GM10248 (cell line): ENCODE measurements at regions not wholly inside any gene's neighbourhood (a gene's known extent, or its start where the extent isn't known, plus 50 kb on each side); places are given as distances from the start of the nearest gene placed in this dataset.
"Not testable (repeated sequence)": the region's sequence is repeated elsewhere in the genome, so short reads cannot be mapped to it uniquely, and the experiment has no call there.

Experiments used
- CTCF ChIA-PET: fragments of 300-600 bp; sonication (Branson Sonifier 250); formaldehyde crosslinking; extraction: SDS; loops from one replicate; lab custom pipeline; 2021; ENCODE audit warnings: antibody characterized with exemption; lab: Yijun Ruan, JAX
- POLR2A ChIA-PET: fragments of 350-650 bp; sonication (Branson Sonifier 250); formaldehyde crosslinking; extraction: SDS; loops from one replicate; lab custom pipeline; 2020; ENCODE audit warnings: antibody characterized with exemption; lab: Yijun Ruan, JAX
- DNase-seq: peaks from one replicate; pipeline ENCODE4 v3.0.0; 2012; ENCODE audit errors: extremely low spot score
- TF ChIP-seq, protein P1 (sequence below): IDR thresholded peaks from 2 replicates; pipeline ENCODE4 v1.5.1; 2012; ENCODE audit warnings: mild to moderate bottlenecking, low read depth; ENCODE audit errors: extremely low read depth, missing control alignments, control extremely low read depth

DNA sequence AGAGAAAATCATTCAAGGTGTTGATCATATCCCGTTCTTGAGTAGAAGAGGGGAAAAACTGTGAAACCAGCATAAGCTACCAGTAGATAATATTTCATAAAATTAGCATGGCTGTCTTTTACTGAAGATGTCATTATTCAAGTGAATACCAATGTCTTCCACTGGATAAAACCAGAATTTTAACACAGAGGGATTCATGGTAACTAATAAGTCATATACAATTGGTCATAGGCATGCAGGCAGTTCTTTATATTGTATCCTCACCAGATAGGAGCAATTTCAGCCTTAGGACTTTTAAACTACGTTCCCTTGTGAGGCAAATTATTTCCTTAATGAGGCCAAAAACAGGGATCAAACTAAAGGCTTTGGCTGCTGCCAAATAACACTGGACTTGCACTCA, 202.3 kb upstream of the PITRM1 start:
- ChIA-PET POLR2A (no interaction called here), CTCF (no interaction called here)
- DNase-seq, result no peak
- TF ChIP-seq, protein P1, sequence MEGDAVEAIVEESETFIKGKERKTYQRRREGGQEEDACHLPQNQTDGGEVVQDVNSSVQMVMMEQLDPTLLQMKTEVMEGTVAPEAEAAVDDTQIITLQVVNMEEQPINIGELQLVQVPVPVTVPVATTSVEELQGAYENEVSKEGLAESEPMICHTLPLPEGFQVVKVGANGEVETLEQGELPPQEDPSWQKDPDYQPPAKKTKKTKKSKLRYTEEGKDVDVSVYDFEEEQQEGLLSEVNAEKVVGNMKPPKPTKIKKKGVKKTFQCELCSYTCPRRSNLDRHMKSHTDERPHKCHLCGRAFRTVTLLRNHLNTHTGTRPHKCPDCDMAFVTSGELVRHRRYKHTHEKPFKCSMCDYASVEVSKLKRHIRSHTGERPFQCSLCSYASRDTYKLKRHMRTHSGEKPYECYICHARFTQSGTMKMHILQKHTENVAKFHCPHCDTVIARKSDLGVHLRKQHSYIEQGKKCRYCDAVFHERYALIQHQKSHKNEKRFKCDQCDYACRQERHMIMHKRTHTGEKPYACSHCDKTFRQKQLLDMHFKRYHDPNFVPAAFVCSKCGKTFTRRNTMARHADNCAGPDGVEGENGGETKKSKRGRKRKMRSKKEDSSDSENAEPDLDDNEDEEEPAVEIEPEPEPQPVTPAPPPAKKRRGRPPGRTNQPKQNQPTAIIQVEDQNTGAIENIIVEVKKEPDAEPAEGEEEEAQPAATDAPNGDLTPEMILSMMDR, result no peak

DNA sequence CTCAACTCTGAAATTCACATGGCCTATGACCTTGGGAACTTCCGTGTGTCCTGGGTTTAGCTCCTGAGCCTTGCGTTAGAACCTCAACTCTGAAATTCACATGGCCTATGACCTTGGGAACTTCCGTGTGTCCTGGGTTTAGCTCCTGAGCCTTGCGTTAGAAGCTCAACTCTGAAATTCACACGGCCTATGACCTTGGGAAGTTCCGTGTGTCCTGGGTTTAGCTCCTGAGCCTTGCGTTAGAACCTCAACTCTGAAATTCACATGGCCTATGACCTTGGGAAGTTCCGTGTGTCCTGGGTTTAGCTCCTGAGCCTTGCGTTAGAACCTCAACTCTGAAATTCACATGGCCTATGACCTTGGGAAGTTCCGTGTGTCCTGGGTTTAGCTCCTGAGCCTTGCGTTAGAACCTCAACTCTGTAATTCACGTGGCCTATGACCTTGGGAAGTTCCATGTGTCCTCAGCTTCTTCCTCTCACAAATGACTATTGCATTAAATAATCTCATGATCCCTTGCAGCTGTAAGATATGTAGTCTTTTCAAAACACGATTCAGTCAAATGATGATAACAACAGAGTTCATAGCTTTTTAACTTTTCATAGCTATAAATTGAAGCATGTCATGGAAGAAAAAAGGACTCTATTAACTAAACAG, 200.9 kb upstream of the PITRM1 start:
- DNase-seq, POLR2A ChIA-PET: not testable (repeated sequence)
- CTCF ChIA-PET, result interaction anchor here (0.7 kb wide), 1 partner anchor 10 kb away, joined by 3 read pairs; no protein-coding TSS in a partner anchor

DNA sequence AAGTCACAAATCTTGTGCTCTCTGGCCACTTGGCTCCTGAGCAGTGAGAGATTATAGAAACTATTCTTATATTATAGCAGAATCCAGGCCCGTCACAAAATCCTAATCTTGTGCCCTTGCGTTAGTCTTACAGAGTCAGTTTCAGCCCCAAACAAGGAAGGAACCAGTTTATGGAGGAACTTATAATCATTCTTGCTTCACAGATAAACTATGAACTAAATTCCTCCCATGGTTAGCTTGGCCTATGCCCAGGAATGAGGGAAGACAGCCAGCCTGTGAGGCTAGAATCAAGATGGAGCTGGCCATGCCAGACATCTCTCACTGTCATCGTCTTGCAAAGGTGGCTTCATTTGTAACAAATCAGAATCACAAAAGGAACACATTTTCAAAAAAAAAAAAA, 199.7 kb upstream of the PITRM1 start:
- CTCF ChIA-PET, result no interaction called here
- no peak for DNase-seq
- POLR2A ChIA-PET, result no interaction called here
- TF ChIP-seq, protein P1, result no peak

DNA sequence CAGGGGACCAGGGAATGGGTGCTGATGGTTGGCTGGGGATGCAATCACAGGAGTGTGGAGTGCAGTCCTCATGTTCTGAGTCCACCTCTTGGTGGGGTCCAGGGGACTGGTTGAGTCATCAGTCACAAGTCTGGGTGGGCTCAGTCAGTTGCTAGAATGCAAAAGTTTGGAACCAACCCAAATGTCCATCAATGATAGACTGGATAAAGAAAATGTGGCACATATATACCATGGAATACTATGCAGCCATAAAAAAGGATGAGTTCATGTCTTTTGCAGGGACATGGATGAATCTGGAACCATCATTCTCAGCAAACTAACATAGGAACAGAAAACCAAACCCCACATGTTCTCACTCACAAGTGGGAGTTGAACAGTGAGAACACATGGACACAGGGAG, 199.0 kb upstream of the PITRM1 start:
- POLR2A ChIA-PET, DNase-seq, CTCF ChIA-PET: not testable (repeated sequence)

DNA sequence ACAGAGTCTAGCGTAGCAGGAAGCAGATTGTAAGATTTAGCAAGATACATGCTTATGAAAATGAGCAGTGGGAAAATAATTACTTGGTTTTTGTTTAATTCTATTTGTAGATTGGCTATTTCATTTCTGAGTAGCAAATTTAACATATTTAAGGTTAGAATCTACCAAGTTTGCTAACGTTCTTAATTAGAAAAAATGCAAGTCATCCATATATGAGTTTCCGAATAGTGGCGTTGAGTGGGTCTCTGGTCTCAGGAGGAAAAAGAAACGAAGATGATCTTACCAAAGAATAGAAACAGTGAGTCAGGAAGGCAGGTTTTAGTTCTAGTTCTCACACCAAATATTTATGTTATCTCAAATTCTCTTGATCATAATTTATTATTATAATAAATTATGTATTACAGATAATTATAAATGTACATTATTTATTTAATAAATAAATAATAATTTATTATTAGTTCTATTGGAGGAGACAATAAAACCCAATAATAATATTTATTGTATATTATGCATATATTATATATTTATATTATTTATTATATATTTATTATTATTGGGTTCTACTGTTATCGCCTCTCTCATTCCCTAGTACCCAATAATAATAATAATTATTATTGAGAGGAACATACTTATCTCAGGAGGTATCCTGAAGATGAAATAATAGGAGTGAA, 194.3 kb upstream of the PITRM1 start:
- no peak for DNase-seq
- CTCF ChIA-PET, result no interaction called here
- TF ChIP-seq, protein P1, result no peak
- POLR2A ChIA-PET, result no interaction called here

DNA sequence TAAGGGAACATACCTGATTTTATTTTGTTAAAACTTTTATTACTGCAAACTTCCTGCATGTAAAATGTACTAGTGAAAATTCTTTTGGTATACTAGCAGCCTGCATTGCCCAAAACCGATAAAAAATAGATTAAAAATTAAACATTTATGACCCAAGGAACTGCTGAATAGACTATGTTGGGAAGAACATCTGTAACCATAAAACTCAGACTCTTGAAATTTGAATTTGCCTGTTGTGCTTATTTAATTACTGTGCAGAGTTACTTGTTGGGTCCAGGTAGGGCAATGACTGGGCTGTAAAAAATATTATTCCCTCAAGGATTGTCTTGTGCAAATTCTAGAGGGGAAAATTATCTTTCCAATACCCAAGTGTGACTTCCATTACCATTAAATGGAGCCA, 193.5 kb upstream of the PITRM1 start:
- ChIA-PET POLR2A (no interaction called here), CTCF (no interaction called here)
- no peak for DNase-seq
- TF ChIP-seq, protein P1, result no peak

DNA sequence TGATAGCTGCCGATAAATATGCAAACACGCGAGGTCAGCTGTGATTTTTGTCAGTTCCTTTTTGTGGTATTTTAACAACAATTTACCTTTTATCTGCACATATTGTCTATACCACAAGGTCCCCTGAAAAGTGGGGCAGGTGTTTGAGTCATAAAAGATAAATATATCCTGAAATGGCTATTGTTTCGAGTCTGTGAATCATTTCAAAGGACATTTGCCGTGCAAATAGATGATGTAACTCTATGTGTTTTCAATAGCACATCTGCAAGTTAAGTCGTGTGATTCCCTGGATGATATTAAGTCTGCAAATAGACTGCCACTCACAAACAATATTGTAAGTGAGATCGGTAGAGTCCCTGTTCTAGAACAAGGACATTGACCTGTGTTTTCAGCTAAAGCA, 193.0 kb upstream of the PITRM1 start:
- no peak for DNase-seq
- ChIA-PET CTCF (no interaction called here), POLR2A (no interaction called here)
- TF ChIP-seq, protein P1, result no peak
